HG02588 (cell line): ENCODE measurements at regions not wholly inside any gene's neighbourhood (a gene's known extent, or its start where the extent isn't known, plus 50 kb on each side); places are given as distances from the start of the nearest gene placed in this dataset.

ENCODE experiments used
- ATAC-seq: cut with Tn5 transposase; IDR thresholded peaks from one replicate; pipeline ENCODE4 v1.9.1; 2021; ENCODE audit warnings: mild to moderate bottlenecking, moderate library complexity; ENCODE audit not compliant: unreplicated experiment

- no peak for ATAC-seq
These were observed 99.8 kb downstream of the TES start for GRCh38 chr7:116310141-116310540.

- ATAC-seq, result no peak
These were observed 100.9 kb downstream of the TES start for GRCh38 chr7:116311259-116311658.

GRCh38 chr7:116311816-116312471, 101.6 kb downstream of the TES start:
- ATAC-seq, result no peak

GRCh38 chr7:116315293-116315692, 105.0 kb downstream of the TES start:
- ATAC-seq, result no peak

GRCh38 chr7:116315803-116316202, 105.5 kb downstream of the TES start:
- ATAC-seq, result no peak

- peak; percentile 87 for ATAC-seq
These were observed 106.7 kb downstream of the TES start for GRCh38 chr7:116316838-116317628.

- no peak for ATAC-seq
These were observed 107.6 kb downstream of the TES start for GRCh38 chr7:116317907-116318306.

- no peak for ATAC-seq
These were observed 112.2 kb downstream of the TES start for GRCh38 chr7:116322541-116322940.

- ATAC-seq, result no peak
These were observed 114.2 kb downstream of the TES start for GRCh38 chr7:116324582-116324981.

- ATAC-seq, result no peak
These were observed 115.2 kb downstream of the TES start for GRCh38 chr7:116325517-116325916.

GRCh38 chr7:116327135-116327534, 116.8 kb downstream of the TES start:
- ATAC-seq, result no peak

- no peak for ATAC-seq
These were observed 117.4 kb downstream of the TES start for GRCh38 chr7:116327752-116328151.

- ATAC-seq, result no peak
These were observed 117.8 kb downstream of the TES start for GRCh38 chr7:116328161-116328560.

- no peak for ATAC-seq
These were observed 119.6 kb downstream of the TES start for GRCh38 chr7:116329686-116330503.

GRCh38 chr7:116331020-116331419, 120.7 kb downstream of the TES start:
- no peak for ATAC-seq

- ATAC-seq, result no peak
These were observed 122.4 kb downstream of the TES start for GRCh38 chr7:116332766-116333165.

- ATAC-seq, result no peak
These were observed 124.2 kb downstream of the TES start for GRCh38 chr7:116334555-116334954.

GRCh38 chr7:116337018-116337417, 126.7 kb downstream of the TES start:
- no peak for ATAC-seq

- ATAC-seq, result no peak
These were observed 127.5 kb downstream of the TES start for GRCh38 chr7:116337800-116338199.

GRCh38 chr7:116339564-116339963, 129.2 kb downstream of the TES start:
- ATAC-seq, result no peak

GRCh38 chr7:116340201-116340847, 130.0 kb downstream of the TES start:
- ATAC-seq, result no peak
